Muscle of leg (tissue), 3 donors: ENCODE measurements at regions not wholly inside any gene's neighbourhood (a gene's known extent, or its start where the extent isn't known, plus 50 kb on each side); places are given as distances from the start of the nearest gene placed in this dataset.

Experiments
- DNase-seq: peaks from one replicate; pipeline ENCODE4 v3.0.0; 2013
- H3K27ac ChIP-seq: one replicate; pipeline ENCODE4 v1.5.1; 2013; ENCODE audit warnings: mild to moderate bottlenecking, low read length, control low read depth
- H3K27me3 ChIP-seq: one replicate; pipeline ENCODE4 v1.6.1; 2013; ENCODE audit warnings: low read length; ENCODE audit not compliant: control insufficient read depth, insufficient read depth
- H3K36me3 ChIP-seq: one replicate; pipeline ENCODE4 v1.6.1; 2013; ENCODE audit warnings: low read length; ENCODE audit not compliant: control insufficient read depth, insufficient read depth
- H3K4me1 ChIP-seq: one replicate; pipeline ENCODE4 v1.6.1; 2013; ENCODE audit warnings: low read length; ENCODE audit not compliant: control insufficient read depth, insufficient read depth
- H3K4me3 ChIP-seq: one replicate; pipeline ENCODE4 v1.5.1; 2013; ENCODE audit warnings: low read length, control low read depth
- H3K9me3 ChIP-seq: replicated peaks from 2 replicates; pipeline ENCODE4 v1.6.1; 2013; ENCODE audit warnings: low read depth, low read length; ENCODE audit not compliant: control insufficient read depth
- WGBS: methylation state at CpG from one replicate; pipeline ENCODE4 v1.1.5; 2013; ENCODE audit warnings: missing lambda C conversion rate; ENCODE audit not compliant: insufficient coverage; 5-methylcytosine and 5-hydroxymethylcytosine counted together

- 92% methylated on average over 3 of the region's 10 CpGs for WGBS
- H3K27ac ChIP-seq, result no peak overlapping the region
- H3K36me3 ChIP-seq, result no peaks in the 10 kb centered on the region
- H3K27me3 ChIP-seq, result no peaks in the 10 kb centered on the region
- H3K4me1 ChIP-seq, result no peaks in the 10 kb centered on the region
- H3K9me3 ChIP-seq, result no peaks in the 10 kb centered on the region
- no peak overlapping the region for H3K4me3 ChIP-seq
- no peak for DNase-seq
Observed at GRCh38 chr17:6204203-6204722, 134.1 kb downstream of the WSCD1 start.

GRCh38 chr17:6196355-6196754 lies 126.2 kb downstream of the WSCD1 start:
- Histone ChIP-seq H3K4me1 (no peaks in the 10 kb centered on the region), H3K36me3 (no peaks in the 10 kb centered on the region), H3K27me3 (no peaks in the 10 kb centered on the region), H3K27ac (no peak overlapping the region), H3K4me3 (no peak overlapping the region), H3K9me3 (no peaks in the 10 kb centered on the region)
- WGBS, result no CpG with 5 or more reads among the region's 4 CpGs
- DNase-seq, result no peak

DNA sequence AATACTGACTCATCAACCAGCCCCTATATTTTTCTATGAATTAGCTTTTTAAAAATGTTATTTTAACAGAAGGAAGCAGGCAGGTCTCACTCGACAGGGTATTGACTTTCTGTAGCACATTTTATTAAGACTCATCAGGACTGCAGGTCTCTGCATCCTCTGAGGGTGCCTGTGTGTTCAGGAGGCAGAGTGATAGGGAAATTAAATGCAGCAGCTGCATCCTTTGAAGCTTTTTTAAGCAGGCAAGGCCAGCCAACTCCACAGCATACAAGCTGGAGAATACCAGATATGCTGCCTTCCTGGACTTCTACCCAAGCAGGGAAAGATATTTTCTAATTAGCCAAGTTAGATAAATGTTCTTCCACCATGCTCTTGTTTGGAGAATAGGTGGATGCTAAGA lies 124.9 kb downstream of the WSCD1 start:
- peak; percentile 21 for DNase-seq
- WGBS, result no CpG with 5 or more reads among the region's 1 CpG
- no peaks in the 10 kb centered on the region for H3K36me3 ChIP-seq
- H3K9me3 ChIP-seq, result no peaks in the 10 kb centered on the region
- H3K27me3 ChIP-seq, result no peaks in the 10 kb centered on the region
- H3K4me3 ChIP-seq, result no peak overlapping the region
- H3K4me1 ChIP-seq, result no peaks in the 10 kb centered on the region
- H3K27ac ChIP-seq, result no peak overlapping the region

GRCh38 chr17:6191405-6192324 lies 121.5 kb downstream of the WSCD1 start:
- Histone ChIP-seq H3K36me3 (no peaks in the 10 kb centered on the region), H3K9me3 (no peaks in the 10 kb centered on the region), H3K4me1 (no peaks in the 10 kb centered on the region), H3K4me3 (no peak overlapping the region), H3K27me3 (no peaks in the 10 kb centered on the region), H3K27ac (no peak overlapping the region)
- WGBS, result 69% methylated on average over 14 of the region's 18 CpGs
- no peak for DNase-seq

DNA sequence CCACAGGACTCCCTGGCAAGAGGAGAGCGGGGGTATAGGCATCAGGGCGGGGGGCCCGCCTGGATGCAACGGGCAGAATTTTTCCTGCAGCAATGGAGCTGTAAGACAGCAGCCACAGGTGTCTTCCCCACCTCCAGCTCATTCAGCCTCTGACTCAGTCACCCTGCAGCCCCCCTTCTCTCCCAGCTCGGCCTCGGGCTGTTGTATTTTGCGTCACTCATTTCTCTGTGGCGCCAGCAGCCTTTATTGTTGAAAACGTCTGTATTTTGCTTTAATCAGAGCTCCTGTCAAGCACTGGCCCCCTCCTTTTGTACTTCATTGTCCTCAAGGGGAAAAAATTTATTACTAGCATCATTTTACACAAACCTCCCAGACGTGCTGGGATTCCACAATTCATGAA lies 117.7 kb downstream of the WSCD1 start:
- DNase-seq, result no peak
- no peak overlapping the region for H3K27ac ChIP-seq
- H3K9me3 ChIP-seq, result no peaks in the 10 kb centered on the region
- no peaks in the 10 kb centered on the region for H3K27me3 ChIP-seq
- 29% methylated on average over 5 of the region's 10 CpGs for WGBS
- H3K36me3 ChIP-seq, result no peaks in the 10 kb centered on the region
- no peaks in the 10 kb centered on the region for H3K4me1 ChIP-seq
- no peak overlapping the region for H3K4me3 ChIP-seq

- Histone ChIP-seq H3K4me1 (no peaks in the 10 kb centered on the region), H3K27ac (no peak overlapping the region), H3K27me3 (no peaks in the 10 kb centered on the region), H3K4me3 (no peak overlapping the region), H3K36me3 (no peaks in the 10 kb centered on the region), H3K9me3 (no peaks in the 10 kb centered on the region)
- no peak for DNase-seq
- WGBS, result no CpG with 5 or more reads among the region's 1 CpG
Observed at GRCh38 chr17:6186998-6187397, 116.8 kb downstream of the WSCD1 start.

- Histone ChIP-seq H3K4me1 (no peaks in the 10 kb centered on the region), H3K27me3 (no peaks in the 10 kb centered on the region), H3K36me3 (no peaks in the 10 kb centered on the region), H3K4me3 (no peak overlapping the region), H3K27ac (no peak overlapping the region), H3K9me3 (no peaks in the 10 kb centered on the region)
- no CpG with 5 or more reads among the region's 3 CpGs for WGBS
- DNase-seq, result no peak
Observed at GRCh38 chr17:6184508-6184907, 114.3 kb downstream of the WSCD1 start.

DNA sequence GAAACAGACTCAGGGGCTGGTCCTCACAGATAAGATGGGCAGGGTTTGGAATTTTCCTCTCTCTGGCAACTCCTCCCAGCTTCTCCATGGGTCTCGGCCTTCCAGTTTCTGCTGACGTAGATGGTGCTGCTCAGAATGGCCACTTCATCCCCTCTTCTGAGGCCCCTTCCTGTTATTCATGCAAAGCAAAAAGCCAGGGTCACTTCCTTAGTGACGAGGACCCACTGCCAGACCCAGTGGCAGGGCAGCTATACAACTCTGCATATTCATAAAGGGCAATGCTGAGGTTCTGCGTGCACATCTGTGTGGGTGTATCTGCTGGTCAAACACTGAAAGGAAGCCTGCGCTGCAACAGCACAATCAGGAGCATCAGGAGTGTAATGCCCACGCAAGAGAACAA lies 108.8 kb downstream of the WSCD1 start:
- H3K9me3 ChIP-seq, result no peaks in the 10 kb centered on the region
- peak overlapping the region; percentile 69 for H3K27ac ChIP-seq
- H3K27me3 ChIP-seq, result no peaks in the 10 kb centered on the region
- peak; percentile 32 for DNase-seq
- H3K4me3 ChIP-seq, result no peak overlapping the region
- no peaks in the 10 kb centered on the region for H3K36me3 ChIP-seq
- peaks cover 3% of the 10 kb centered on the region for H3K4me1 ChIP-seq
- WGBS, result 46% methylated on average over 5 of the region's 6 CpGs

DNA sequence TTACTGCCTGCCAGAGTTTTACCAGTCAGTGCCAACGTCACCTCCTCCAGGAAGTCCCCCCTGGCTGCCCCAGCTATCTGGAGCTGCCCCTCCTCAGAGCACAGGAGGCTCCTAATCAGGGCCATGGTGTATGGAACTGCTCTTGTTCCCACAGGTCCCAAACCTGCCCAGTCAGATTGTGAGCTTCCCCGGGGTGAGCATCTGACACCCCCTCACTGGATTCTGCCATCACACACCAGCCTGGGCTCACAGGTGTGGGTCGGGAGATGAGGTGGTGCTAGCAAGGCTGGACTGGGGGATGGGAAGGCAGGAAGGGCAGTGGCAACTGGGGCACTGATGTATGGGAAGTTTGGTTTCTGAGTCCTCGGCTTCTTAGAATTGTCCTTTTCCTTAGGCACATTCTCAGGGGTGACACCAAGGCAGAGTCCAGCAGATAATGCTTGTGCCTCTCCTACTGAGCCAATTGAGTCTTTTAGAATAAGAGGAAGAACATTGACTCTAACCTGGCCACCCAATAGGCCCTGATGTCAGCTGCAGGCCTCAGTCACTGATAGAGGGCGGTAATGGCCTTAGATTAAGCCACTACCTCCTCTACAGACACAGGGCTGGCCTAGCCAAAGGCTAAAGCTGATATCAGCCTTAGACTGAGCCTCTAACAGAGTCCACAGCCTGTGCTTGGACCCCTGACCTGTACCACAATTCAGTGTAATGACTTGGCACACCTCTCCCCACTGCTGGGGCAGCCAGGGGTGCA lies 107.9 kb downstream of the WSCD1 start:
- no peak overlapping the region for H3K4me3 ChIP-seq

More for the DNA sequence above, 107.9 kb downstream of the WSCD1 start:
- Histone ChIP-seq H3K27me3 (no peaks in the 10 kb centered on the region), H3K9me3 (no peaks in the 10 kb centered on the region), H3K36me3 (no peaks in the 10 kb centered on the region), H3K4me1 (peaks cover 3% of the 10 kb centered on the region), H3K27ac (peak overlapping the region; percentile 69)
- 50% methylated on average over 3 of the region's 5 CpGs for WGBS
- DNase-seq, result no peak
